MM.1S (cell line): ENCODE measurements at regions not wholly inside any gene's neighbourhood (a gene's known extent, or its start where the extent isn't known, plus 50 kb on each side); places are given as distances from the start of the nearest gene placed in this dataset.

Experiments
- DNase-seq: peaks from one replicate; pipeline ENCODE4 v3.0.0-alpha.2; 2015
- H2AFZ ChIP-seq: fragments of 300-600 bp; sonication (generic); 2 replicates; pipeline ENCODE4 v1.6.0; 2016; ENCODE audit warnings: antibody characterized with exemption, low read length
- H3F3A ChIP-seq: fragments of 300-600 bp; sonication (generic); 2 replicates; pipeline ENCODE4 v1.6.1; 2016; ENCODE audit warnings: mild to moderate bottlenecking, antibody characterized with exemption, low read length, moderate library complexity, mixed read lengths; ENCODE audit not compliant: insufficient read depth
- H3K27ac ChIP-seq: fragments of 300-600 bp; sonication (generic); 2 replicates; pipeline ENCODE4 v1.5.1; 2016; ENCODE audit warnings: mild to moderate bottlenecking, low read length
- H3K27me3 ChIP-seq: fragments of 300-600 bp; sonication (generic); replicated peaks from 2 replicates; pipeline ENCODE4 v1.6.0; 2016; ENCODE audit warnings: low read length; ENCODE audit not compliant: insufficient read depth
- H3K36me3 ChIP-seq: fragments of 300-600 bp; sonication (generic); replicated peaks from 2 replicates; pipeline ENCODE4 v1.6.1; 2016; ENCODE audit warnings: mild to moderate bottlenecking, low read length, mixed read lengths; ENCODE audit not compliant: insufficient read depth
- H3K4me1 ChIP-seq: fragments of 300-600 bp; sonication (generic); 2 replicates; pipeline ENCODE4 v1.6.1; 2016; ENCODE audit warnings: low read length, mixed read lengths
- H3K4me2 ChIP-seq: fragments of 300-600 bp; sonication (generic); 2 replicates; pipeline ENCODE4 v1.6.0; 2016; ENCODE audit warnings: low read depth, low read length
- H3K4me3 ChIP-seq: fragments of 300-600 bp; sonication (generic); 2 replicates; pipeline ENCODE4 v1.5.1; 2016; ENCODE audit warnings: low read length, mixed read lengths
- H3K79me2 ChIP-seq: fragments of 300-600 bp; sonication (generic); 2 replicates; pipeline ENCODE4 v1.6.1; 2016; ENCODE audit warnings: mixed run types, low read length, mixed read lengths
- H3K9ac ChIP-seq: fragments of 300-600 bp; sonication (generic); 2 replicates; pipeline ENCODE4 v1.6.1; 2016; ENCODE audit warnings: low read length, mixed read lengths
- H3K9me2 ChIP-seq: fragments of 300-600 bp; sonication (generic); replicated peaks from 2 replicates; pipeline ENCODE4 v1.6.1; 2016; ENCODE audit warnings: mild to moderate bottlenecking, low read length, mixed read lengths; ENCODE audit not compliant: insufficient read depth
- H3K9me3 ChIP-seq: fragments of 300-600 bp; sonication (generic); replicated peaks from 2 replicates; pipeline ENCODE4 v1.6.1; 2016; ENCODE audit warnings: mild to moderate bottlenecking, low read length, mixed read lengths; ENCODE audit not compliant: insufficient read depth
- H4K20me1 ChIP-seq: fragments of 300-600 bp; sonication (generic); 2 replicates; pipeline ENCODE4 v1.6.1; 2016; ENCODE audit warnings: mild to moderate bottlenecking, low read length, moderate library complexity, mixed read lengths; ENCODE audit not compliant: insufficient read depth
- EZH2 ChIP-seq: fragments of 300-600 bp; sonication (generic); optimal IDR thresholded peaks from 2 replicates; pipeline ENCODE3; 2017; ENCODE audit warnings: low read depth, mild to moderate bottlenecking, antibody characterized with exemption, low read length, mixed read lengths
- EZH2phosphoT487 ChIP-seq: fragments of 300-600 bp; sonication (generic); IDR thresholded peaks from 2 replicates; pipeline ENCODE4 v1.6.1; 2018; ENCODE audit warnings: antibody characterized with exemption, low read length
- TF ChIP-seq, protein P1 (sequence below): fragments of 300-600 bp; sonication (generic); IDR thresholded peaks from 2 replicates; pipeline ENCODE4 v1.5.1; 2016; ENCODE audit warnings: antibody characterized with exemption, low read length, mixed read lengths

DNA sequence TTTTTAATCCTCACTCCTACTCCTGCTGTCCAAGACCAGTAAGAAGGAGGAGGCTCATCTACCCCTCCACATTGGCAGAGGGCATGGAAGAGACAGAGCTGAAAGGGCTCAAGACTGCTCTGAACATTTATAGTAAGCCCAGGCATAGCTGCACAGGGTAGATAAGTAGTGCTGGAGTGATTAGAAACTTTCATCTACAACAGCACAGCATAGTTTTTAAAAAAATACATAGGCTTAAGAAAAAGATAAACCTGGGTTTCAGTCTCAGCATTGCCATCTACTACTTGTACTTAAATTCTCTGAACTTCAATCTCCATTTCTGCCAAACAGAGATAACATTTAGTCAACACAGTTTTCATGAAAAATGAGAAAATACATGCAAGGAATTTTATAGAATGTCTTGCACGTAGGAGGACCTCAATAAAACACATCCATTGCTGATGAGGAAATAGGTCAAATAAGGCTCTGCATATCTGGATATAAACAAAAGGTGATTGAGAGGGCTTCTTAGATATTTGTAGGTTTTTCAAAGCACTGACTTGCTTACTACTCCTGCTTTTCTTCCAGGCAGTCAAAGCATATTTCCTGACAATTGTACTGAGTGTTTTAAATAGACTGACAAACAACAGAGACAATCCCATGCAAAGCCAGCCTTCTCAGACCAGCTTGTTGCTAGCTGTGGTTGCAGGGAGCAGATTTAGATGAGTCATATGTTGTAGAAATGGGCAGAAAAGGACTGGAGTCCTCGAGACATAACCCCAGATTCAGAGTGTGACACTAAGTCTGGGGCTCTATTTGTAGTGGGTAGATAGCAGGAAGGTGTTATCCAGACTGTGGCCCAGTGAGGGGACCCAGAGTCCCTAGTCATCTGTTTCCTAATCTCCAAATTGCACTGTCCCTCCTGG lies 107.4 kb upstream of the TAB2 start:
- no peaks in the 10 kb centered on the region for H3K27me3 ChIP-seq
- no peaks in the 10 kb centered on the region for H3K36me3 ChIP-seq
- H3K4me1 ChIP-seq: 0 out of 2 replicates have a peak, but pooled peaks cover 6% of the 10 kb centered on the region
- H3K9me2 ChIP-seq: no peaks in the 10 kb centered on the region
- no peak for DNase-seq
- no peaks in the 10 kb centered on the region for H3K79me2 ChIP-seq
- TF ChIP-seq EZH2 (no peak), EZH2phosphoT487 (no peak)
- TF ChIP-seq, protein P1, sequence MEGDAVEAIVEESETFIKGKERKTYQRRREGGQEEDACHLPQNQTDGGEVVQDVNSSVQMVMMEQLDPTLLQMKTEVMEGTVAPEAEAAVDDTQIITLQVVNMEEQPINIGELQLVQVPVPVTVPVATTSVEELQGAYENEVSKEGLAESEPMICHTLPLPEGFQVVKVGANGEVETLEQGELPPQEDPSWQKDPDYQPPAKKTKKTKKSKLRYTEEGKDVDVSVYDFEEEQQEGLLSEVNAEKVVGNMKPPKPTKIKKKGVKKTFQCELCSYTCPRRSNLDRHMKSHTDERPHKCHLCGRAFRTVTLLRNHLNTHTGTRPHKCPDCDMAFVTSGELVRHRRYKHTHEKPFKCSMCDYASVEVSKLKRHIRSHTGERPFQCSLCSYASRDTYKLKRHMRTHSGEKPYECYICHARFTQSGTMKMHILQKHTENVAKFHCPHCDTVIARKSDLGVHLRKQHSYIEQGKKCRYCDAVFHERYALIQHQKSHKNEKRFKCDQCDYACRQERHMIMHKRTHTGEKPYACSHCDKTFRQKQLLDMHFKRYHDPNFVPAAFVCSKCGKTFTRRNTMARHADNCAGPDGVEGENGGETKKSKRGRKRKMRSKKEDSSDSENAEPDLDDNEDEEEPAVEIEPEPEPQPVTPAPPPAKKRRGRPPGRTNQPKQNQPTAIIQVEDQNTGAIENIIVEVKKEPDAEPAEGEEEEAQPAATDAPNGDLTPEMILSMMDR: no peak
- H3K9ac ChIP-seq: no peak overlapping the region
- no peak overlapping the region for H3K4me3 ChIP-seq
- no peak overlapping the region for H3K27ac ChIP-seq
- no peak overlapping the region for H3K4me2 ChIP-seq
- H3F3A ChIP-seq: no peaks in the 10 kb centered on the region
- H2AFZ ChIP-seq: no peak overlapping the region
- no peaks in the 10 kb centered on the region for H3K9me3 ChIP-seq
- H4K20me1 ChIP-seq: no peaks in the 10 kb centered on the region

DNA sequence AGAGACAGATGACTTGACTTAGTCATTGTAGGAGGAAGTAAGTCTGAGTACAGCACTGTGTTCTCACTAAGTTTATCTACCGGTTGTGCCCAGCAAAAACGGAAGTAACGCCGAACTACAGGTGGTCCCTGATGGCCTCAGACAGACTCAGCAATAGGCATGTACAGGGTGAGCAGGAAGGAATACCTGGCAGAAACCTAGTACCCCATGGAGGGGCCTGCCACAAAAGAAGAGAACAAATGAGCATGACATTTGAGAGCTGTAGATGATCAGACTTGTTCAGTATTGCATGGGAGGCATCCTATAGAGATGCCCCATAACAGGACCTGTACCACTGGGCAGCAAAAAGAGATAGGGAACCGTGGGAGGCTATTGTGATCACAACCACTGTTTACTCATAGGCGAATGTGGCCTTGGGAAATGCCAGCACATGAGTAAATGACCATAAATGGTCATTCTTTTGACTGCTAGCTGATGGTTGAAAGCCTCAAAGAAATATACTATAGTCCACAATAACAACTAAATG lies 106.4 kb upstream of the TAB2 start:
- Histone ChIP-seq H3K4me3 (no peak overlapping the region), H2AFZ (no peak overlapping the region), H3K9ac (no peak overlapping the region), H3K27ac (no peak overlapping the region), H3K4me2 (no peak overlapping the region), H3K27me3 (no peaks in the 10 kb centered on the region), H3K79me2 (no peaks in the 10 kb centered on the region), H3K9me2 (no peaks in the 10 kb centered on the region), H3K4me1 (0 out of 2 replicates have a peak, but pooled peaks cover 6% of the 10 kb centered on the region), H3K9me3 (no peaks in the 10 kb centered on the region), H3K36me3 (no peaks in the 10 kb centered on the region), H4K20me1 (no peaks in the 10 kb centered on the region), H3F3A (no peaks in the 10 kb centered on the region)
- DNase-seq: no peak
- no peak for TF ChIP-seq EZH2
- TF ChIP-seq, protein P1: no peak
- no peak for TF ChIP-seq EZH2phosphoT487

DNA sequence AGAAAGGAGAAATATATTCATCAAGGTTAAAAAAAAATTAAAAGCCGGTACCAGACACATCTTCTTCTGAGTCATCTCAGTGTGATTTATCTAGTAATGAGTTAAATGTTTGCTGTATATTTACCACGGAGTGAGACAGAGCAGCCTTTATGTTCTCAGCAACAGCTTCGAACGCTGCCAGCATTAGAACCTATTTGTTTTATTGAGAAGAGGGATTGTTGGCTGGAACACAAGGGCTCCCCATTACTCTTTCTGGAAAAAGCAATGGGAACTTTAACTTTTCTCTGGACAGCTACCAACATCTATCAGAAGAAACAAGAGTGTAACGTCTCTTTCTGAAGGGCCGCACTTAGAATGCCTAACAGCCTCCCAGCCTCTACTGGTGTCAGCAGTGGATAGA lies 105.3 kb upstream of the TAB2 start:
- Histone ChIP-seq H3K4me2 (no peak overlapping the region), H2AFZ (no peak overlapping the region), H3K4me3 (no peak overlapping the region), H3K27ac (no peak overlapping the region), H3K9me3 (no peaks in the 10 kb centered on the region), H3K9me2 (no peaks in the 10 kb centered on the region), H4K20me1 (no peaks in the 10 kb centered on the region), H3F3A (no peaks in the 10 kb centered on the region), H3K79me2 (no peaks in the 10 kb centered on the region), H3K4me1 (peaks cover 8% of the 10 kb centered on the region; the same call in 1 of the 2 replicates), H3K9ac (no peak overlapping the region), H3K36me3 (no peaks in the 10 kb centered on the region), H3K27me3 (no peaks in the 10 kb centered on the region)
- TF ChIP-seq EZH2 (no peak), EZH2phosphoT487 (no peak)
- DNase-seq: no peak
